Stimulated activated CD8-positive, alpha-beta memory T cell treated with anti-CD3 and anti-CD28 coated beads, Interleukin-15, amount 100 ng/mL, for 4 hours (primary cell): ENCODE measurements at regions not wholly inside any gene's neighbourhood (a gene's known extent, or its start where the extent isn't known, plus 50 kb on each side); places are given as distances from the start of the nearest gene placed in this dataset.

ENCODE experiments used
- DNase-seq, 2 donors: peaks; one replicate each; pipeline ENCODE4 v3.0.0-alpha.2; 2020; ENCODE audit warnings: low read depth in 2 of 2

DNA sequence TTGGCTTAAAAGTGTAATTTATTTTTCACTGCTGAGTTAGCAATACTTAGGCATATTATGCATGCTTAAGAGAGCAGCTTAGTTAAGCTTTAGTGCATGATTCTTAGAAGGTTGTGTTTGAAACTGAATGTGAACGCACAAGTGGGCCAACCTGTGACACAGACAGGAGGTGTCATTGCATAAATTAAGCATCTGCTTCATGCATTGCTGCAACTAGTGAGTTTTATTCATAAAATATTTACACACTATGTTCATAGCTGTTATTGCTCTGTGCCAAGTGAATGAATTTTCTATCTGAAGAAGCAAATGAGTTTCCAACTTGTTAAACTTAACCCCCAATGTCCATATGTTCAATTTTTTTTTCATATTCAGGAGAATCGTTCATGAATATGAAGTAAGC lies 806.4 kb downstream of the GALR1 start:
- DNase-seq, result no peak

DNA sequence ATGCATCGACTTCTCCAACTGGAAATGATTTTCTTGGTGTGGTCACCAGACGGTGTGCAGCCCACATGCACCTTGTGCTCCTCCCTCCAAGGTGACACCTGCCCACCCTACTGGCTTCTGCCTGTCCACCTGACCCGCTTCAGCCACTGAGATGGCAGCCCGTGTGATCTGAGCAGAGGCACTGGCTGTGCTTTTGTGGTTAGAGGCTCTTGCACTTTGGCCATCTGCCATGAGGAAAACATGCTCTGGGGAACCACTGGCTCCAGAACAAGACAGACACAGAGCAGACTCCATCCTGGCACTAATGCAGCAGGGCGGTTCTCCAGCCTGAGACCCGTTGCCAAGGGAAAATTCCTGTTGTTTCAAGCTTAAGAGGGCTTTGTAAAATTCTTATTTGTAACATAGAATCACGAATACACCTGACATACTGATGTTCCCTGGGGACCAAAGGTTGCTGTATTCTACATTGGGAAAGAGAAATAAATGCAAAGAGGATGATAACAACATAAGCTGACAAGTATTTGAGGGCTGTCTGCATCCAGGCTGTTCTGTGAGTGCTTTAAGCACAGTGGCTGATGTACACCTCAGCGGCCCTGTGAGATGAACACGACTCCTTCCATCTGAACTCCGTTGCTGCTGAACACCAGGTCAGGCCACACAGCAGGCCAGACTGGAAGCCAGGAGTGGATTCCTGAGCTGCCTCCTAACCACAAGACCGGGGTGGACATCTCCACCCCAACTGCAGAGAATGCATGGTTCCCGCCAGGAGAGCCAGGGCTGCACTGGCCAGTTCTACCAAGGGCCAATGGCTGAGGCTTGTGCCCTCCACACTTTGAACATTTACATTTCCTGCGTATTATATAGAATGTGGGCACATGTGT lies 820.4 kb downstream of the GALR1 start:
- no peak for DNase-seq

DNA sequence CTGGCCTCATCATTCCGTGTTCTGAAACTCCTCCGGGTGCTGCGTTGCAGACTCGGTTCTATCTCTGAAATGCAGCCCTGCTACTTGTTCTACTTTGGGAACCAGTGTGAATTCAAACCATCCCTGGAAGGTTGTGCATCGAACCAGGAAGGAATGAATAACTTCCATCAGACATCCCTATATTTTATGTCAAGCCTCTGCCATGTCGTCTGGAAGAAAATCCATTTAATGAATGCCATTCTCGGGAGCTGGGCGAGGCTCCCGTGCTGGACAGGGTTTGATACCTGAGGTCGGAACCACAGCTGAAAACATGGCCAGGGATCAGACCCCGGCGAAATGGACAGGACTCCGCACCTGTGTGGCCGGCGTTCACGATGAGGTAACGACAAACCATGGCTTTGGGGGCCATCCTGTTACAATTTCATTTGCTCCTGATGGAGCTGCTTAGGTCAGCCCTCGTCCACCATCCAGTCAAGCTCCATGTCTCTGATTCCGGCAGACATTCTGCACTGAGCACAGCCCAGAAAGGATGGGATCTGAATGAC lies 821.6 kb downstream of the GALR1 start:
- no peak for DNase-seq

DNA sequence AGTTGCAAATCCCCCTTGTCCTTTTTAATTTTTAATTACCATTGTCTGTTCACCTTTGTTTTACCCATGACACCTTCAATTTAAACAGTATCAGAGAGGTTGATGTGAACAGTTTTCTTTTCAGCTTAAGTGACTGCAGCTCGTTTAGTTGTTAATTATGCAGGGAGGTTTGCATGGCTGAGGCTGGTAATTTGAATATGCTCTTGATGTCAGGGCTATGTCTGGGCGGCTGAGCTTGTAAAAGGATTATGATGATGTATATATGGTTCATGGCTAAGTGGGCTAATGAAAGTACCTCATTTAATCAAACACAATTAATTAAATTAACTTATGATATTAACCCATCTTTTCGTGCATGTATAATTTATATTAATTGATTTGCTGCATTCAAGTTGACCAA lies 822.1 kb downstream of the GALR1 start:
- no peak for DNase-seq

DNA sequence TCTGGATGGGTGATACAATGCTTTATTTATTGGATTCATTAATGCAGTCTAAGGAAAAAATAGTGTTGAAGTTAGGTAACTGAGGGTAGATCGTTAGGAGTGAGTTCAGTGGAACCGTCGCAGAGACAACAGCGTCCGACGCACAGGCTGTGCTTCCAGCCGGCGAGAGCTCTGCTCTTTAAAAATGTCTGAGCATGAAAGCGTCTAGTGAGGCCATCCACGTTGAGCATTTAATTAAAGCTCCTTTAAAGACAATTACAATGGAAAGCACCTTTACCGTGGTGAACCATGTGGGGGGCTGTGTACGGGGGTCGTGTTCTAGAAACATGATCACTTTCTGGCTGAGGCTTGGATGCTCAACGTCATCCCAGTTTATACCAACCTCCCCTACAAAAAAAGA lies 822.7 kb downstream of the GALR1 start:
- DNase-seq, result no peak

DNA sequence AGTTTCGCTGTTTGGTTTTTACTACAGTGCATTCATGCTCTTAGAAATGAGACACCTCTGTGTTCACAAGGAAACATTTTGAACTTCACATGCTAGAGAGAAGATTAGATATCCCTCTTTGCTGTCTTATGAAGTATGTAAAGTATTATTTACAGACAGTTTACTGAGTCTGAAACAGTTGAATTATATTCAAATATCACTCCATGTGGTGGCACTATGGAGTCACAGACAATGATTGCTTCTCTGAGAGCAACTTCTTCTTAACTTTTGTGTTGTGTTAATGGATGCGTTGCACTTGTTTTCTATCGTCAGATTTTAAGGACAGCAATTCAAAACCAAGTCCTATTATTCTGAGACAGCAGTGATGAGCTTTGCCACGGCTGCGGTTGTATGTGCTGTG lies 823.6 kb downstream of the GALR1 start:
- DNase-seq, result no peak

DNA sequence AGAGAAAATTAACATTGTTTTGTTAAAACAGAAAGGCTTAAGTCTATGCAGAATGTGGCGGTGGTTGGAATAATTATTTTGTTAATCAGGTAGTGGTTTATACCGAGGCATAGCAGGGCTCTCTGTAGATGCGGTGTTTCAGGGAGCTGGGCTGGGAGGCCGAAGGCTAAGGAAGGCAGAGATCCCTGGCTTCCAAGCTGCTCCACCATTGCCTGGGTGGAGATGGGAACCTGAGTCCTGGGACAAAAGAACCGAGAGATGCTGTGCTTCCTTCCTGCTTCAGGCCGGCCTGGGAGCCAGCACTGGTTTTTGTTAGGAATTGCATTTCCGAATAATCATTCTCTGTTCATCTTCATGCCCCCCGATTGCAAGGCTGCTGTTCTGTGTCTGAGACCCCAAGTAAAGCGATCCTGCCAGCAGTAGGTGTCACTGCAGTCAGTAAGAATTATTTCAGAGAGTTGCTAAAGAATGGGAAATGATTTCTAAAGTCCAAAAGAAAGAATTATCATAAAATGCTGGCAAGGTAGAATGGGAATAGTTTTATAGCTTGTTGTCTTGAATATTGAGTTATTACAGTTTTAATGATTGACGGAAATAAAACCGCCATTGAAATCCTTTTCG lies 824.9 kb downstream of the GALR1 start:
- no peak for DNase-seq

DNA sequence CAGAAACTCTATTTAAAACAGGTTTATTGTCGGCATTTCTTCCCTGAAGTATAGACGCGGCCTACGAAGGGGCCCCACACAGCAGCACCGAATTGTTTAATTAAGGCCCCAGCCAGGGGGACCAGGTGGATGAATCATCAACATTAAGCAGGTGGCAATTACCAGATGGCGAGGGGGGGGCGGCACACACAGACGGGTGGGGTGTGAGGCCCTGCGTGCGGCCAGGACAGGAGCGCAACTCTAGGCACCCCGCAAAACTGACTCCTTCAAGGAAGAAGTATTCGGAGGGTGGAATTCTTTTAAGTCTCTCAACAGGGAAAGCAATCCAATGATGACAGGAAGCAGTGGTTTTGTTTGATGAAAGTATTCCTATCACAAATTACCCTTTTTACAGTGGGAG lies 830.4 kb downstream of the GALR1 start:
- DNase-seq, result no peak

DNA sequence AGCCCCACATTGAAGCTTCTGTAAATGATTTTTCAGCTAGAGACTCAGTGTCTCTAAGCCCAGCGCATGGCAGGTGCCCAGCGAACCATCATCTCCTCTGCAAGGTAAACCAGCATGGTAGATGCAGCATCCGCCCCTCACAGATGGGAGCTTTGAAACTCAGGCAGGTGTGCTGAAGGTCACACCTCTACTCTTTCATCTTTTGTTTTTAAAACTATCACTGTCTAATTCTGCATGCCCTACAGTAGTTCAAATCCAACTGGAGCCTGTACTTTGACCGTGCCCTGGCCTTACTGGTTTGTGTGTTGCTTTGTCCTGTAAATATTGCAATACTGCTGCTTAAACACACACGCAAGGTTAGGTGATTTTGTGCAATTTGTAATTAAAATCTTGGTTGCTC lies 831.1 kb downstream of the GALR1 start:
- DNase-seq, result no peak

DNA sequence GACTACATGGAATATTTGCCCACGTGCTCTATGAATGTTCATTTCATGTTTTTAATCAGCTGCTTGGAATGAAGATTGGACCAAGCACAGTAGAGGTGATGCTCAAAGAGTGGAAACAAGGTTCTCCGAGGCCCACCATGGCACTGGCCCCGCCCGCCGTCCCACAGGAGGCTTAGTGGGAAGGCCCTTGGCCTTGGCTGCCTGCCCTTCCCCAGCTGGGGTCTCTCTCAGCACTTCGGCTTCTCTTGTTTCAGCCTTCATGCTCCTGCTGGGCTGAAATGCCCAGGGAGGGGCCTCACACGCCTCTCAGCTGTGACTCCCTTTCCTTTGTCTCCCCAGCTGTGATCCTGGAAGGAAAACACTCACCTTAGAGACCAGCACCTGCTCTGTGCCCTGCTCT lies 833.2 kb downstream of the GALR1 start:
- DNase-seq, result no peak

DNA sequence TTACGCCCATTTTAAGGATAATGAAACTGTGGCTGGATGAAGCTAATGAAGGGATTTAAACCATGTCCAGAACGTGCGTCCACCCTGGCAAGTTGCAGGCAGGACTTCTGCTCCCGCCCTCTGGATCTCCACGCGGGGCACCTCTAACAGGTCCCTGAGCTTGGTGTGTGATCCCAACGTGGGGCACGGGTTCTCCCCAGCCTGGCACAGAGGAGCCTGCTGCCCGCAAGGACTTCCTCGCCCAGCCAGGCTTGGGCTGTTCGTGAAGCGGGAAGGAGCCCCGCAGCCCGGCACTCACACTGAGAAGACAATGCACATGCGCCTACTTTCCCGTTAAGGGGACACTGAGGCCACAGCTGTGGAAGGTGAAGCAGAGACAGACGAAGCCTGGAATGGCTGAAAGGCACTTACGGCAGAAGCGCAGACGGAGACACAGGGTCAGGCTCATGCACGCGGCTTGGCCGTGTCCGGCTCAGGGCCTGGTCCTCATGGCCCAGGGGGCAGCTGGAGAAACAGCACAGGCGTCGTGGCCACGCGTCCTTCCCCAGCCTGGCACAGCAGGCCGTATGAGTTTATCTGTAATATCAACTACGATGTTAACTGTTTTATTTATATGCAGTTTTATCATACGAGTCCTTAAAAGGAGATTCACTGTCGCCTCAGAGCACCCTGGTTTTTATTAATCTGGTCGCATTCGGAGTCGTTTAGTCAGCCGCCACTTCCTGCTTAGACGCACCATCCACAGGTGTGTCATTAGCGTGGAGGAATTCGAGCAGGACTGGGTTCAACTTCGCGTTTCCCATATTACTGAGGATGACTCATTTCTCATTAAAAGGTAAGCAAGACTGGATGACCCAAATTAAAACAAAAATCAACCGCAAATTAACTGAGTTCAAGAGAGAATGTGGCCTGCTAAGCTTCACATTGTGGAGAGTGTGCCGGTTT lies 835.9 kb downstream of the GALR1 start:
- no peak for DNase-seq

DNA sequence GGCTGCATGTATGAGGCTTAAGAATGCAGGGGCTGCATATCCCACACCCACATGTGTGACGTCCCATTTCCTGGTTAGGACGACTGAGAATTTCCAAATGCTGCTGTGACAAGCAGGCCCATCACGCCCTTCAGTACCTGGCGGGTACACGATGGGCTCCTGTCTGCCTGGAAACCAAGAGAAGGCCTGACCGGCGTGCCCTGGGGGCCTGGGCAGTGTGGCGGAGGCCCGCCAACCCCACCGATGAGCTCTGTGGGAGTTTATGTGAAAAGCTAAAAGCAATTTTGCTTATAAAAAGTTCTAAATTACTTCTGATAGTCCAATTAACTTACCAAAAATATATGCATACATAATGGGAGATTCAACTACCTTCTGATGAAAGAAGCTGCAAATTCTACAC lies 837.3 kb downstream of the GALR1 start:
- DNase-seq, result no peak

DNA sequence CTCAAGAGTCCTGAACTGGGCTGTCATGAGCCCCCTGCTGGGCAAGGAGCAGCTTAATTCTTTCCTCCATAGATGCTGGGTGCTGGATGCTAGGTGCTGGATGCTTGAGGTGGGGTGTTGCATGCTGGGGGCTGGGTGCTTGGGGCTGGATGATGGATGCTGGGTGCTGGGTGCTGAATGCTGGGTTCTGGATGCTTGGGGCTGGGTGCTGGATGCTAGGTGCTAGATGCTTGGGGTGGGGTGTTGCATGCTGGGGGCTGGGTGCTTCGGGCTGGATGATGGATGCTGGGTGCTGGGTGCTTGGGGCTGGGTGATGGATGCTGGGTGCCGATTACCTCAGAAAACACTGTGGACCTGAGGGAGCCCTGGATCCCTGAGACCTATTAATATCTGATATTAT lies 837.7 kb downstream of the GALR1 start:
- no peak for DNase-seq

DNA sequence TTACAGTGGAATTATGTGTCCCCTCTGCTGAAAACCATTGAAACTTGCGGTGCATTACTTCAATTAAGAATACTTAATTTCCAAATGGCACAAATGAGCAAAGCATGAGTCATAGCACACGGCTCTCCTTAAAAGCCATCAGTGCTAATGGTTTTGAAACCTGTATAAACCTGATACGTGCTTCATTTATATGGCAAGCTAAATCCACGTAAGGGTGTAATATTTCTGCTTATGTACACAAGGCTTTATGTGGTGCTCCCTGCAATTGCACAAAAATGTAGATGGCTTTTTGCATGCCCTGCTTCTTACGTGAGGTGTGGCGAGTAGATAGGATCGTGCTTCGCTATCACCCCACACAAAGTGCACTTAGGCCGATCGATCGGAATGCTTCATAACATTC lies 840.9 kb downstream of the GALR1 start:
- DNase-seq, result no peak

DNA sequence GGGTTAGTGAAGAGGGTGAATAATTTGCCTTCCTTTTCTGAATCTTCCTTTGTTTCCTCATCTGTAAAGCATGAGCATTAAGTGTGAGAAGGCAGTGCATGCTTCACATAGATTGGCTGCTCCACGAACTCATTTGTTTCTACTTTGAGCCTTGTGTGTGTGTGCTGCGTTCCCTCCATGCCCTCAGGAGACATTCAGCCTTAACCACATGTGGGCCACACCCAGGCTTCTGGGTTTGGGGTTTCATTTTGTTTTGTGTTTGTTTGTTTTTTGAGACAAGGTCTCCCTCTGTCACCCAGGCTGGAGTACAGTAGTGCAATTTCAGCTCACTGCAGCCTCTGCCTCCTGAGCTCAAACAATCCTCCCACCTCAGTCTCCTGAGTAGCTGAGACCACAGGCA lies 843.3 kb downstream of the GALR1 start:
- no peak for DNase-seq

DNA sequence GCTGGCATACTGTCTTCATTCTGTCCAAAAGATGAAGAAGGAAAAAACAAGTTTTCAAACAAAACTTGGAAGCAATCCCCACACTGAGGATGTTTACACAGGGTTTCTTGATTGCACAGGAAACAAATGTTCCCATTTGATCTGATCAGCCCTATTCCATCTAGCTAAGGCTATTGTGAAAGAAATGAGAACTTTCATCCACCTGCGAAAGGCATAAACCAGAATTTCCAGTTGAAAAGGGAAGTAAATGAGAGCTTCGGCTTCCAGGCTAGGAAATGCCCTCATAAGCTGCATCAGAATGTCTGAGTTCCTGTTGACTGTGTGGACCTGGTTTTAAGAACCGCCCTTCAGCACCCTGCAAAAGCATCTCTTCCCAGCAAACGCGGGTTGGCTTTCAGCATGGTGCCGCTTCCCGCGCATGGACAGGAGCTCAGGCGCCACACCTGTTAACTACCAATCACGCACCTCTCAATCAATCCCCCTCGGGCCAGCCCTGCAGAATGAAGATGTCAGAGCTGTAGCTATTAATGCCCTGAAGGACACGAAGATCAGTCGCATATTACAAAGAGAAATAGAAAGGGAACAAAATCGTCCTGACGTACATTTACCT lies 850.4 kb downstream of the GALR1 start:
- DNase-seq, result no peak

DNA sequence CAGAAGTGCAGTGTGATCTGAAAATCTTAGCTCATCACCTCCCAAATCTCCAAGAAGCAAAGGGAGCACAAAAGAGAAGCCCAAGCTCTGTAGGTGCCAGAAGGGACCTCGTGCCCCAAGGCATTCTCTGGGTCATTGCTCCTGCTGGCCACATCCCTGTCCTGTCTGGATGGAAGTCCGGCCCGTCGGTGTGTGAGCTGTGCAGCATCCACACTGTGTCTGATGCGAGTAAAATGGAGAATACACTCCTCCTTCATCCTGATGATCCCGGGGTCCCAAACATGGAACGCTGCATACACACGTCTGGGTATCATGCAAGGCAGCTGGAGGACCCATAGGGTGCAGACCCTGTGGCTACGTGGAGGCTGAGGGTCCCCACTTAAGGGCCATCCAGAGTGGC lies 851.4 kb downstream of the GALR1 start:
- DNase-seq, result no peak

DNA sequence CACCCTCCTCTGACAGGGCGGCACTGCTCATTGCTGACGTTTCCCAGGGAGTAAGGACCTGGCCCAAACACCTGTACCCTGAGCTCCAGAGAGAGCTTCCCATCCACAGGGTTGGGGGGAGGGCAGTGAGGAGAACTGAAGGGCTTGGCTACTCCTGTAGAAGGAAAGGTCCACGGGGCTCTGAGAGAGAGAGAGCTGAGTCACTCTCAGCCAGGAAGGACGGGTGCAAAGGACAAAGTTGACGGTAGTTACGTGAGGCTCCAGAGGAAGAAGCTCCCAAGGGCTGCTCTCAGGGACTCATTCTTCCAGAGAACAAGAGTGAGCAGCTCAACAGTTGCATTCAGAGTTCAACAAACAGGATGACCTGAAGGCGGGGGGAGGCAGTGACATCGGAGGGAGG lies 852.5 kb downstream of the GALR1 start:
- DNase-seq, result no peak

DNA sequence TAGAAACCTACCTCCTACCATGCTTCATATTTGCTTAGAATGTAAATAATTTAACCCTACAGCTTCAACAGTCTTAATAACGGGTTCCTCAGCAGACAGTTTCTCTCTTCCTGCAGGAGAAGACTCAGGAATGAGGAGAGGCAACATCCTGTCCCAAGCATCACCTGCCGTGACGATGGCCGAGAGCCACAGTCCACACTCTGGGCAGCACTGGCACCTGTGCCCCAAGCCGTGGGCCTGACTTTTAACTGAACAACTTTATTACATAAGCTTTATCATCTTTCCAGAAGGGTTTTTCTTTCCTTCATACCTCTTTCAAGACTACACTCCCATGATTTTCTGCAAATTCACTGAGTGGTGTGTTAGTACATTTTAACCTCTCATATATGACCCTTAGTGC lies 856.0 kb downstream of the GALR1 start:
- no peak for DNase-seq

DNA sequence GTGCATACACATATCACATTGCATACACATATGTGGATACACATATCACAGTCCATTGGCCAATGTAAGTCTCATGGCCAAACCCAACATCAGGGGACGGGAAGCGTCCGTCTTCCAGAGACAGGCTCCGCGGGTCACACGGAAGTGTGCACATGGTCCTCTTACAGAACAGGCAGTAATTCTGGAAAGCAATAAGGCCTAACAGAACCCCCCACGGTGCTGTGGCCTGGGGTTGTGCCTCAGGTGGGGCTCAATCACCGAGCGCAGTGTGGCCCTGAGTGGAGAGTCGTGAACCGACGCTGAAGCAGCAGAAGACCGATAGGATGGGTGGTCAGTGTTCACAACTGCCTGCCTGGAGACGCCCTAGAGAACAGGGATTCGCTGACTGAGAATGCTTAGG lies 857.3 kb downstream of the GALR1 start:
- DNase-seq, result no peak

DNA sequence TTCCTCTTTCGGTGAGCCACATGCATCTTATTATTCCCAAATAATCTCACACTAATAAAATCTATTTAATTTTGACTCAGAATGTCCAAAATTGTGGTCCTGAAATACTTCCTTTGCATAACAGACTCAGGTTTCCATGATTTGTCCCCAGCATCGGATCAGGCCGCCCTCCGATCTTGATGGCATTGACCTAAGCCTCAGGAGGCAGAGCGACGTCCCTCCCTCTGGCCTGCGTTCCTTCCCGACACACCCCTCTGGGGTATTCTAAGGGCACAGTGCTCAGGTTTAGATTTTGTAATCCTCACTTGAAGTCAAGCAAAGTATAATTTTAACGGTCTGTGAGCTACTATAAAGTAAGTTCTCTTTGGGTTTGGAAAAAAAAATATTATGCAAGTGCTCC lies 857.7 kb downstream of the GALR1 start:
- DNase-seq, result no peak

DNA sequence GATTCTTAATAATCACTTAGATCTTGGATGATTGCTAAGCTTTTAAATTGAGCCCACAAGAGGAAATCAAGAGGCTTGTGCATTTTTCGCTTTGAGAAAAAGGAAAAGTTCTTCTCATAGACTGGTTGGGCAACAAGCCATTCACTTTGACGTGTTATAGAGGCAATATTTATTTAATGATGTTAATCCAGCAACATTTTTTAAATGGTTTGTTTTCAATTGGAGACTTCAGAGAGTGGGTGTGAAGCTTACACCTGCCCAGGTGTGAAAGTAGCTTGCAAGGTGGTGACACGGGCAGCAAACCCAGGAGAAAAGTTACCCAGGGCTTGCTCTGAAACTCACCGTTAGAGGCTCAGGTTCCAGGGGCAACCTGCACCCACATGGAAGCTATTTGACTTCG lies 858.9 kb downstream of the GALR1 start:
- DNase-seq, result no peak
